NB4 (cell line): ENCODE measurements at regions not wholly inside any gene's neighbourhood (a gene's known extent, or its start where the extent isn't known, plus 50 kb on each side); places are given as distances from the start of the nearest gene placed in this dataset.

Experiments used
- DNase-seq: peaks from one replicate; pipeline ENCODE4 v3.0.0; 2010; ENCODE audit warnings: low read depth
- H3K4me3 ChIP-seq: one replicate; pipeline ENCODE4 v1.5.1; 2011; ENCODE audit warnings: mild to moderate bottlenecking, low read depth, low read length, moderate library complexity
- MYC ChIP-seq: IDR thresholded peaks from 2 replicates; pipeline ENCODE4 v1.6.1; 2011; ENCODE audit warnings: low read depth, low read length
- POLR2A ChIP-seq: IDR thresholded peaks from 2 replicates; pipeline ENCODE4 v1.6.1; 2011; ENCODE audit warnings: mild to moderate bottlenecking; ENCODE audit not compliant: insufficient read length; ENCODE audit errors: extremely low read depth
- TF ChIP-seq, protein P1 (sequence below): IDR thresholded peaks from one replicate; pipeline ENCODE4 v1.5.1; 2012; ENCODE audit warnings: low read depth, low read length
- TF ChIP-seq, protein P2 (sequence below): IDR thresholded peaks from 2 replicates; pipeline ENCODE4 v1.6.1; 2011; ENCODE audit warnings: low read depth, low read length

DNA sequence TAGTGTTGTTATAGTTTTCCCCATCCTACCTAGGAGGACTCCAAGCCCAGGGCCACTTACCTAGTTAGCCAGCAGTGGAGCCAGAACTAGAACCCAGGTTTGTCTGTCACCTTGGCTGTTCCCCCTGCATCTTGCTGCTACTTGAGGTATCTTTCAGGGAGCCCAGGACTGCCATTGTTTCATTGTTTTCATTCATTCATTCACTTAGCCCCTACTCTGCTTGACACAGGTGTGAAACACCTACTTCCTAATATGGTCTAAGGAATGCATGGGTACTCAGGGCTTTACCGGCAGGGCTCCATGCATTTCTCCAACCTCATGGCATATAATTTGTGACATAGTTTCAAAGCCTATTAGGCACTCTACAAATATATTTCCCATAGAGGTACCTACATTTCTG lies 266.6 kb upstream of the TPM1 start:
- no peak overlapping the region for H3K4me3 ChIP-seq
- no peak for DNase-seq
- TF ChIP-seq MYC: no peak

DNA sequence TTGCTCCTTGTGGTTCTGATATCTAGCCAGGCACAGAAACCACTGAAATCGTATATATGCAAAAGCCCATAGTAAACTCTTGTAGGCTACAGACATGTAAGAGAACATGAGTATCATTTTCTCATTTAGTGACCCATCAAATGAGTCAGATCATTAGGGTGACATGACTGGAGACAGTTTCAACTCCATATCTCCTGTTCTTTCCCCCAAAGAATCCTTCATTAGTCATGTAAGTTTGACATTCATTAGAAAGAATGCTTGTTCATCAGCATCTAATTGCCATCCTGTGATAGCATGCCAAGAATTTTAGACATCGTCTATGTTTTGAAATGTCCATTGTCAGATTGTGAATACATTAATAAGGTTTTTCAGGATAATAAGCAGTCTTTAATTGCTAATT lies 264.9 kb upstream of the TPM1 start:
- H3K4me3 ChIP-seq: no peak overlapping the region
- TF ChIP-seq, protein P1, sequence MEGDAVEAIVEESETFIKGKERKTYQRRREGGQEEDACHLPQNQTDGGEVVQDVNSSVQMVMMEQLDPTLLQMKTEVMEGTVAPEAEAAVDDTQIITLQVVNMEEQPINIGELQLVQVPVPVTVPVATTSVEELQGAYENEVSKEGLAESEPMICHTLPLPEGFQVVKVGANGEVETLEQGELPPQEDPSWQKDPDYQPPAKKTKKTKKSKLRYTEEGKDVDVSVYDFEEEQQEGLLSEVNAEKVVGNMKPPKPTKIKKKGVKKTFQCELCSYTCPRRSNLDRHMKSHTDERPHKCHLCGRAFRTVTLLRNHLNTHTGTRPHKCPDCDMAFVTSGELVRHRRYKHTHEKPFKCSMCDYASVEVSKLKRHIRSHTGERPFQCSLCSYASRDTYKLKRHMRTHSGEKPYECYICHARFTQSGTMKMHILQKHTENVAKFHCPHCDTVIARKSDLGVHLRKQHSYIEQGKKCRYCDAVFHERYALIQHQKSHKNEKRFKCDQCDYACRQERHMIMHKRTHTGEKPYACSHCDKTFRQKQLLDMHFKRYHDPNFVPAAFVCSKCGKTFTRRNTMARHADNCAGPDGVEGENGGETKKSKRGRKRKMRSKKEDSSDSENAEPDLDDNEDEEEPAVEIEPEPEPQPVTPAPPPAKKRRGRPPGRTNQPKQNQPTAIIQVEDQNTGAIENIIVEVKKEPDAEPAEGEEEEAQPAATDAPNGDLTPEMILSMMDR: no peak
- TF ChIP-seq, protein P2, sequence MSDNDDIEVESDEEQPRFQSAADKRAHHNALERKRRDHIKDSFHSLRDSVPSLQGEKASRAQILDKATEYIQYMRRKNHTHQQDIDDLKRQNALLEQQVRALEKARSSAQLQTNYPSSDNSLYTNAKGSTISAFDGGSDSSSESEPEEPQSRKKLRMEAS: no peak
- TF ChIP-seq MYC: no peak
- no peak for TF ChIP-seq POLR2A
- DNase-seq: no peak

DNA sequence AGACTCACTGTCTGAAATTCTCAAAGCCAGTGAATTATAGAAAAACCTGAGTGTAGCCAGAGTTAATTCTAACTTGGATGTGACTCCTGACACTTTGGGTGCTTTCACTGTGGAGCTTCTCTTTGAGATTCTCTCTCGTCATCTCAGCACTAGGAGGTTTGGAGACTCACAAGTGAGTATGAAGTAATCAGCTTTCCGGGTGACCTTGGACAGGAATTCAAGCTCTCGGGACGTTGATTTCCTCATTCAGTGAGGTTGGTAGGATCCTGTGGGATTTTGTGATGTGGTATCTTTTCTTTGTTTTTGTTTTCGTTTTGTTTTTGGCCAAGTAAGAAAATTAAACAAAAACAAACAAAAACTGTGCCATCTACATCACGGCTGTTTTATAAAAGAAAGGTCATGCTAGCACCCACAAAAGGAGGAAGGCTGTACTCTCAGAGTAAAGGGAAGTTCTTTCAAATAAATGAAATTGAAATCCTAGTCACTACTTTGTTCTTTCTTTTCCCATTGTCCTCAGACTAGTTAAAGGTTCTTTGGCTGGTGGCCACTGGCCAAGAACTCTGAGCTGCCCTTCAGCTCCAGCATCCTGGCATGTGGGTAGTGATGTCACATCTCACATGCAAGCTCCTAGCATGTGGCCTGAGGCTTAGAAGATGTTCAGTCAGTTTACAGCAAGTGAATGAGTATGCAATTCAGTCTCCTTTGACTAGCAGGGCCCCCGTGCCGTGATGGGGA lies 263.3 kb upstream of the TPM1 start:
- DNase-seq: no peak
- TF ChIP-seq, protein P2: no peak
- TF ChIP-seq, protein P1: no peak
- TF ChIP-seq POLR2A: no peak
- no peak for TF ChIP-seq MYC
- no peak overlapping the region for H3K4me3 ChIP-seq

DNA sequence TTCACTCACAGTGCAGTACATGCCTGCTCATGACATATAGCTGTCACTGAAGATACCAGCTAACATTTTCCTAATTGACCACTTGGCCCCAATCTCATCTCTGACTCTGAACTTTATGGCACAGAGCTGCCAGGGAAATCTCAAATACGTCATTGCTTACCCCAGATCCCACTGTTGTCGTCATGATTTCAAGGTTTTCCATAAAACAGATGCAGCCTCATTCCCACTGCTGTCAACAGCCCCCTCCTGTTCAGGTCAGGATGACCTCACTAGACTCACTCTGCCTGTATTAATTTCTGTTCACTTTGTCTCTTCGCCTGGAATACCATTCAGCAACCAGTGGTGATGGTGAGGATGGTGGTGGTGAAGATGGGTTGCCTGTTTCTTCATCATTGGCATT lies 262.6 kb upstream of the TPM1 start:
- TF ChIP-seq, protein P2: no peak
- TF ChIP-seq MYC: no peak
- DNase-seq: no peak
- no peak overlapping the region for H3K4me3 ChIP-seq

DNA sequence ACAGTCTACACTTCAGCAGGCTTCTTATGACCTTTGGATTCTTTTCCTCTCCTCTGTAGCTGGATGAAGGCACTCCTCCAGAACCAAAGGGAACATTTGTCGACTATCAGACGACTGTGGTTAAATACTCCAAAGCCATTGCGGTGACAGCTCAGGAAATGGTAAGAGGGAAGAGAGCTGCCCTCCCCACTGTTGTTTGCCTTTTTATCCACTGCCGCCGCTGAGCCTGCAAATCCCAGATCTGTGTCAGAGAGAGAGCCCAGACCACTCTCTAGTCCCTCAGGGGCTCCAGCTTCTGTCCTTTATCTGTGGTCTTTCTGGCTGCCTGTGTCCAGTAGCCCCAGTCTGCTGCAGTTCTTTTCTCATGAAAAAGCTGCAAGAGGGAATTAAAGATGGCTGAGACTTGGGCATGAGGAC lies 261.5 kb upstream of the TPM1 start:
- peak; percentile 8 for DNase-seq
- no peak for TF ChIP-seq POLR2A
- TF ChIP-seq MYC: no peak
- TF ChIP-seq, protein P2: no peak
- TF ChIP-seq, protein P1: no peak
- no peak overlapping the region for H3K4me3 ChIP-seq

DNA sequence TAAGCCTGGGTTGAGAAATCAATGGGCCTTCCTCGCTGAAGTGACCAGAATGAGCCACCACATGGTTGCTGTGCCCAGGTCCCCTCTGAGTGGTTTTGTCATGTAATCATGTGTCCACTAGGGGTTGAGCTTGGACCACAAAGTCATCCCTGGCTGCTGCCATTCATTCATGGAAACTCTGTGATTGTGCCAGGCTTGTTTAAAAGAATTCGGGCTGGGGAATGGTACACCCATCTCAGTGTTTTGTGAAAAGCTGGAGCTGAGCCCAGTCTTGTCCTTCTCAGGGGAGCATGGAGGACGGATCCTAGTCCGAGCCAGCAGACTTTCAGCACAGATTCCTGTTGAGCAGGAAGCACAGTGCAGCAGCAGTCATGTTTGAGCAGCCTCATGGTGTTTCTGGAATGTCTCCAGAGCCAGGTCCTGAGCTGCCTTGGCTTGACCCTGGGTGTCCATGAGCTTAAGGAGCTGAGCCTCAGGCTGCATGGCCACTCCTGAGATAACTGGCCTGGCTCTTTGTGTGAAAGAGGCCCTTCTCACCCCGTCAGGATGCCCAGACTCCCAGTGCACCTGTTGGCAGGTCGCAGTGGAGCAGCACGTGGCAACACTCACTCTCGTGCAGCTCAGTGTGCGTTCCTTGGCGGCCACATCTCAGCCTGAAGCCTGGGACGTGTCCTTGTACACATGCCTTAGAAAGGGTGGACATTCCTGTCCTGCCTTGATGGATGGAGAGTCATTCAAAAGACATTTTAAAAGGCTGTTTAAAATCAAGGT lies 260.3 kb upstream of the TPM1 start:
- no peak overlapping the region for H3K4me3 ChIP-seq
- no peak for TF ChIP-seq POLR2A
- TF ChIP-seq, protein P2: peak; percentile 80
- TF ChIP-seq MYC: 0 out of 2 replicates have a peak, but pooled peaks have one; percentile 26
- TF ChIP-seq, protein P1: peak; percentile 35
- DNase-seq: peak; percentile 65

DNA sequence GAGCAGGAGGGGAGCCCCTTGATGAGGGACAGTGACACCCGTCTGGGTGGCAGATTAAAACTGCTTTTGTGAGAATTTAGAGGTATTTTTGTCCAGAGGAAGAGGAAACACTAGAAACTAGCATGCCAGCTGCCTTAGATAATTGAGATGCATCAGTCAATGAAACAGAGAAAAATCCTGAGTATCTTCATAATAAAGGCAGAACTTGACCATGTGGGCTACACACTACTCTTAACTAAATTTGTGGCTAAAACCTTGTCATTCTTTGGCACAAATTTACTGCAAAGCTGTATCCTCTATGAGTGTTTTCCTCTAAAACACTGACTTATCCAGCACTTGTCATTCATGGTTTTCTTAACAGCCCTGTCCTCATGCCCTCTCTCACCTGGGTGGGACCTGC lies 259.7 kb upstream of the TPM1 start:
- no peak for DNase-seq
- no peak overlapping the region for H3K4me3 ChIP-seq
- TF ChIP-seq POLR2A: no peak
- TF ChIP-seq MYC: no peak
- TF ChIP-seq, protein P2: no peak
- TF ChIP-seq, protein P1: no peak
